Neural cell (in vitro differentiated cells): ENCODE measurements at regions not wholly inside any gene's neighbourhood (a gene's known extent, or its start where the extent isn't known, plus 50 kb on each side); places are given as distances from the start of the nearest gene placed in this dataset.

Experiments used
- H2AFZ ChIP-seq: fragments of 200-600, 300-800 bp; sonication (generic), shearing (Covaris generic); 2 replicates; pipeline ENCODE4 v1.6.0; 2014; ENCODE audit warnings: low read depth, mild to moderate bottlenecking, antibody characterized with exemption, low read length, moderate library complexity
- H3F3A ChIP-seq: fragments of 200-600 bp; shearing (Covaris generic); 2 replicates; pipeline ENCODE4 v1.6.1; 2016; ENCODE audit warnings: mild to moderate bottlenecking, moderate library complexity, mixed read lengths, antibody characterized with exemption, low read length; ENCODE audit not compliant: insufficient read depth, poor library complexity, severe bottlenecking
- H3K27ac ChIP-seq: fragments of 200-600, 300-800 bp; sonication (generic), shearing (Covaris generic); 2 replicates; pipeline ENCODE4 v1.5.1; 2014; ENCODE audit warnings: mild to moderate bottlenecking, low read length, moderate library complexity
- H3K27me3 ChIP-seq: fragments of 300-800, 200-600 bp; sonication (generic), shearing (Covaris generic); 2 replicates; pipeline ENCODE4 v1.6.0; 2014; ENCODE audit warnings: mild to moderate bottlenecking, low read depth, low read length, moderate library complexity; ENCODE audit not compliant: insufficient read depth
- H3K36me3 ChIP-seq: fragments of 300-800, 200-600 bp; sonication (generic), shearing (Covaris generic); 2 replicates; pipeline ENCODE4 v1.5.1; 2014; ENCODE audit warnings: mild to moderate bottlenecking, antibody characterized with exemption, low read length, moderate library complexity; ENCODE audit not compliant: insufficient read depth
- H3K4me2 ChIP-seq: fragments of 300-800, 200-600 bp; sonication (generic), shearing (Covaris generic); 2 replicates; pipeline ENCODE4 v1.6.0; 2014; ENCODE audit warnings: mild to moderate bottlenecking, low read length
- H3K4me3 ChIP-seq: fragments of 300-800, 200-600 bp; sonication (generic), shearing (Covaris generic); 2 replicates; pipeline ENCODE4 v1.5.1; 2014; ENCODE audit warnings: mild to moderate bottlenecking, low read length, moderate library complexity
- H3K79me2 ChIP-seq: fragments of 200-600 bp; shearing (Covaris generic); replicated peaks from 2 replicates; pipeline ENCODE4 v1.6.0; 2014; ENCODE audit warnings: mild to moderate bottlenecking, low read length, moderate library complexity; ENCODE audit not compliant: insufficient read depth
- H3K9ac ChIP-seq: fragments of 300-800, 200-600 bp; sonication (generic), shearing (Covaris generic); 2 replicates; pipeline ENCODE4 v1.6.1; 2016; ENCODE audit warnings: mild to moderate bottlenecking, low read length, mixed read lengths
- H3K9me2 ChIP-seq: fragments of 200-600 bp; shearing (Covaris generic); 2 replicates; pipeline ENCODE4 v1.6.1; 2016; ENCODE audit warnings: mild to moderate bottlenecking, low read length, mixed read lengths; ENCODE audit not compliant: insufficient read depth
- H3K9me3 ChIP-seq: fragments of 200-600, 300-800 bp; sonication (generic), shearing (Covaris generic); 2 replicates; pipeline ENCODE4 v1.6.1; 2016; ENCODE audit warnings: mild to moderate bottlenecking, mixed run types, low read length, moderate library complexity, mixed read lengths
- H4K20me1 ChIP-seq: fragments of 200-600 bp; shearing (Covaris generic); 2 replicates; pipeline ENCODE4 v1.6.1; 2016; ENCODE audit warnings: mild to moderate bottlenecking, mixed run types; ENCODE audit not compliant: insufficient read depth
- CTCF ChIP-seq: fragments of 450-650 bp; IDR thresholded peaks from 2 replicates; pipeline ENCODE4 v1.5.1; 2014; ENCODE audit warnings: antibody characterized with exemption, mild to moderate bottlenecking, moderate library complexity; ENCODE audit not compliant: poor library complexity, severe bottlenecking
- EP300 ChIP-seq: fragments of 450-650 bp; conservative IDR thresholded peaks from 2 replicates; pipeline ENCODE4 v1.6.1; 2014; ENCODE audit warnings: antibody characterized with exemption, mild to moderate bottlenecking, moderate library complexity; ENCODE audit not compliant: poor library complexity, severe bottlenecking
- EZH2 ChIP-seq: fragments of 200-600, 300-800 bp; shearing (Covaris generic), sonication (generic); IDR thresholded peaks from 2 replicates; pipeline ENCODE4 v1.6.1; 2014; ENCODE audit warnings: antibody characterized with exemption, low read length, borderline replicate concordance, mild to moderate bottlenecking; ENCODE audit not compliant: insufficient read depth, poor library complexity, severe bottlenecking
- MXI1 ChIP-seq: fragments of 450-650 bp; conservative IDR thresholded peaks from 2 replicates; pipeline ENCODE4 v1.6.1; 2014; ENCODE audit warnings: antibody characterized with exemption, mild to moderate bottlenecking; ENCODE audit not compliant: poor library complexity, severe bottlenecking
- POLR2AphosphoS5 ChIP-seq: IDR thresholded peaks from 2 replicates; pipeline ENCODE4 v1.6.1; 2012
- RAD21 ChIP-seq: fragments of 450-650 bp; conservative IDR thresholded peaks from 2 replicates; pipeline ENCODE4 v1.6.1; 2014; ENCODE audit warnings: antibody characterized with exemption, mild to moderate bottlenecking, moderate library complexity
- REST ChIP-seq: IDR thresholded peaks from 2 replicates; pipeline ENCODE4 v1.6.1; 2012; ENCODE audit warnings: borderline replicate concordance
- SMC3 ChIP-seq: fragments of 450-650 bp; conservative IDR thresholded peaks from 2 replicates; pipeline ENCODE4 v1.6.1; 2014; ENCODE audit warnings: antibody characterized with exemption, mild to moderate bottlenecking, moderate library complexity; ENCODE audit not compliant: poor library complexity
- TAF1 ChIP-seq: IDR thresholded peaks from 2 replicates; pipeline ENCODE4 v1.6.1; 2012; ENCODE audit warnings: low read depth

- Histone ChIP-seq H3K9me3 (no peaks in the 10 kb centered on the region), H3K36me3 (no peaks in the 10 kb centered on the region)
- TF ChIP-seq RAD21, result no peak
- no peak for TF ChIP-seq REST
- no peak for TF ChIP-seq MXI1
Measured at GRCh38 chr9:78930281-78930680, 633.4 kb downstream of the PSAT1 start.

GRCh38 chr9:78932849-78933627, 636.1 kb downstream of the PSAT1 start:
- H3K9ac ChIP-seq, result no peak overlapping the region
- H3K4me2 ChIP-seq, result no peak overlapping the region
- no peak overlapping the region for H3K27ac ChIP-seq

More at GRCh38 chr9:78930281-78930680, 633.4 kb downstream of the PSAT1 start:
- Histone ChIP-seq H3K27ac (no peak overlapping the region), H3K4me2 (no peak overlapping the region), H3K4me3 (no peak overlapping the region), H3K9ac (no peak overlapping the region), H3F3A (no peaks in the 10 kb centered on the region), H2AFZ (no peak overlapping the region), H3K9me2 (no peaks in the 10 kb centered on the region), H3K79me2 (no peaks in the 10 kb centered on the region), H4K20me1 (no peaks in the 10 kb centered on the region), H3K27me3 (no peaks in the 10 kb centered on the region)

GRCh38 chr9:78934880-78935279, 636.9 kb upstream of the TLE4 start:
- Histone ChIP-seq H3F3A (no peaks in the 10 kb centered on the region), H3K79me2 (no peaks in the 10 kb centered on the region), H3K9me3 (no peaks in the 10 kb centered on the region), H2AFZ (no peak overlapping the region), H3K36me3 (no peaks in the 10 kb centered on the region), H3K27me3 (no peaks in the 10 kb centered on the region), H4K20me1 (no peaks in the 10 kb centered on the region), H3K27ac (no peak overlapping the region), H3K9me2 (no peaks in the 10 kb centered on the region), H3K9ac (no peak overlapping the region), H3K4me3 (no peak overlapping the region), H3K4me2 (no peak overlapping the region)
- TF ChIP-seq TAF1, result no peak
- TF ChIP-seq EZH2, result no peak
- TF ChIP-seq POLR2AphosphoS5, result no peak
- TF ChIP-seq CTCF, result no peak
- no peak for TF ChIP-seq EP300
- TF ChIP-seq REST, result no peak
- no peak for TF ChIP-seq SMC3
- no peak for TF ChIP-seq RAD21
- no peak for TF ChIP-seq MXI1

More at GRCh38 chr9:78932849-78933627, 636.1 kb downstream of the PSAT1 start:
- TF ChIP-seq RAD21 (no peak), EP300 (no peak)
- Histone ChIP-seq H3K36me3 (no peaks in the 10 kb centered on the region), H3K79me2 (no peaks in the 10 kb centered on the region), H2AFZ (no peak overlapping the region), H4K20me1 (no peaks in the 10 kb centered on the region), H3K27me3 (no peaks in the 10 kb centered on the region), H3K4me3 (no peak overlapping the region), H3K9me3 (no peaks in the 10 kb centered on the region), H3F3A (no peaks in the 10 kb centered on the region), H3K9me2 (no peaks in the 10 kb centered on the region)
